Keratinocyte (primary cell): ENCODE measurements at regions not wholly inside any gene's neighbourhood (a gene's known extent, or its start where the extent isn't known, plus 50 kb on each side); places are given as distances from the start of the nearest gene placed in this dataset.
A peak's percentile ranks its signal among the peaks of the same experiment; 100 is the strongest.

Experiments used
- DNase-seq: peaks from one replicate; pipeline ENCODE4 v3.0.0-alpha.2; 2011; ENCODE audit warnings: low read depth, missing footprints, low spot score
- FAIRE-seq: peaks from 2 replicates; lab custom pipeline; 2011; peaks lifted over from hg19 to GRCh38; lab: Jason Lieb, UNC
- H2AFZ ChIP-seq: 2 replicates; pipeline ENCODE4 v1.6.0; 2012; ENCODE audit warnings: low read length, control low read depth, inconsistent platforms; ENCODE audit not compliant: control insufficient read depth
- H3K27ac ChIP-seq: 2 replicates; pipeline ENCODE4 v1.5.1; 2011; ENCODE audit warnings: low read length; ENCODE audit not compliant: control insufficient read depth, insufficient read depth
- H3K27me3 ChIP-seq: 3 replicates; pipeline ENCODE4 v1.6.0; 2011; ENCODE audit warnings: low read length; ENCODE audit not compliant: control insufficient read depth, insufficient read depth; ENCODE audit errors: extremely low read depth
- H3K36me3 ChIP-seq, 2 experiments: 2 replicates in 1 of 2; 3 replicates in 1 of 2; pipeline ENCODE4 v1.5.1; 2011; ENCODE audit warnings: low read length in 2 of 2, mild to moderate bottlenecking in 1 of 2; ENCODE audit not compliant: control insufficient read depth in 2 of 2, insufficient read depth in 2 of 2; ENCODE audit errors: extremely low read depth in 1 of 2
- H3K4me1 ChIP-seq: 3 replicates; pipeline ENCODE4 v1.5.1; 2011; ENCODE audit warnings: low read length; ENCODE audit not compliant: control insufficient read depth, insufficient read depth; ENCODE audit errors: extremely low read depth
- H3K4me2 ChIP-seq: 3 replicates; pipeline ENCODE4 v1.6.0; 2011; ENCODE audit warnings: low read depth, low read length; ENCODE audit not compliant: control insufficient read depth, insufficient read depth; ENCODE audit errors: extremely low read depth
- H3K4me3 ChIP-seq, 3 experiments: fragments of 200-600 bp in 1 of 3; sonication (generic) in 1 of 3; 2 replicates in 2 of 3; 3 replicates in 1 of 3; pipeline ENCODE4 v1.5.1; 2011 to 2016; ENCODE audit warnings: low read length in 3 of 3, mild to moderate bottlenecking in 3 of 3, control low read depth in 2 of 3, inconsistent platforms in 1 of 3, low read depth in 1 of 3, mixed read lengths in 1 of 3, mixed run types in 1 of 3, moderate library complexity in 1 of 3; ENCODE audit not compliant: control insufficient read depth in 2 of 3, insufficient read depth in 2 of 3; ENCODE audit errors: extremely low read depth in 1 of 3
- H3K79me2 ChIP-seq: 2 replicates; pipeline ENCODE4 v1.6.0; 2012; ENCODE audit warnings: low read length; ENCODE audit not compliant: control insufficient read depth, insufficient read depth
- H3K9ac ChIP-seq: 3 replicates; pipeline ENCODE4 v1.6.0; 2011; ENCODE audit warnings: low read length; ENCODE audit not compliant: control insufficient read depth, insufficient read depth; ENCODE audit errors: extremely low read depth
- H3K9me1 ChIP-seq: 3 replicates; pipeline ENCODE4 v1.6.0; 2011; ENCODE audit warnings: low read length; ENCODE audit not compliant: control insufficient read depth, insufficient read depth; ENCODE audit errors: extremely low read depth
- H3K9me3 ChIP-seq: 2 replicates; pipeline ENCODE4 v1.5.1; 2012; ENCODE audit warnings: low read depth, low read length; ENCODE audit not compliant: control insufficient read depth
- H4K20me1 ChIP-seq: 3 replicates; pipeline ENCODE4 v1.6.0; 2011; ENCODE audit warnings: low read length; ENCODE audit not compliant: control insufficient read depth, insufficient read depth; ENCODE audit errors: extremely low read depth
- CTCF ChIP-seq, 3 experiments: IDR thresholded peaks in 1 of 3; conservative IDR thresholded peaks in 1 of 3; optimal IDR thresholded peaks in 1 of 3; 2 replicates in 2 of 3; 3 replicates in 1 of 3; pipeline versions ENCODE3 to v1.5.1; 2011; ENCODE audit warnings: low read length in 3 of 3, mild to moderate bottlenecking in 3 of 3, moderate library complexity in 2 of 3, control low read depth in 1 of 3, inconsistent platforms in 1 of 3; ENCODE audit not compliant: insufficient read depth in 2 of 3; ENCODE audit errors: extremely low read depth in 1 of 3
- EZH2 ChIP-seq: IDR thresholded peaks from one replicate; pipeline ENCODE4 v1.6.1; 2012; ENCODE audit warnings: inconsistent platforms, mild to moderate bottlenecking, low read length, moderate library complexity
- dilution Hi-C: fragments of 300-500 bp; cut with MboI; formaldehyde crosslinking; loops from one replicate; pipeline ENCODE4 v1.7.0; 2020; ENCODE audit warnings: low sequenced_read_pairs; ENCODE audit not compliant: extremely low pct_ligation_motif_present

- dilution Hi-C loops: no loop called here
Measured at GRCh38 chr14:97916669-97917568, 1119.7 kb downstream of the VRK1 start.

GRCh38 chr14:97920201-97920600, 1123.0 kb downstream of the VRK1 start:
- Histone ChIP-seq H4K20me1 (no peaks in the 10 kb centered on the region), H3K9me3 (no peaks in the 10 kb centered on the region), H3K4me3 (no peak overlapping the region), H3K9ac (no peak overlapping the region), H3K9me1 (no peaks in the 10 kb centered on the region), H3K4me2 (no peak overlapping the region), H3K36me3 (no peaks in the 10 kb centered on the region), H3K27me3 (no peaks in the 10 kb centered on the region), H3K4me1 (peaks cover 22% of the 10 kb centered on the region), H3K79me2 (no peaks in the 10 kb centered on the region), H3K27ac (no peak overlapping the region), H2AFZ (no peak overlapping the region)
- dilution Hi-C loops: no loop called here
- DNase-seq (no peak), FAIRE-seq (no peak)
- TF ChIP-seq EZH2: no peak
- TF ChIP-seq CTCF (optimal IDR thresholded peaks at IDR 0.05 in 1 of 3, IDR thresholded peaks at IDR 0.05 in 1 of 3, conservative IDR thresholded peaks at IDR 0.05 in 1 of 3; ENCODE audit: extremely low read depth in 1 of 3, insufficient read depth in 2 of 3, low read length in 3 of 3): no peak

More at GRCh38 chr14:97916669-97917568, 1119.7 kb downstream of the VRK1 start:
- peak; percentile 79 for DNase-seq
- peaks cover 22% of the 10 kb centered on the region for H3K4me1 ChIP-seq
- H3K9ac ChIP-seq: no peak overlapping the region
- no peaks in the 10 kb centered on the region for H4K20me1 ChIP-seq
- H3K4me2 ChIP-seq: peak overlapping the region; percentile 17
- no peak overlapping the region for H2AFZ ChIP-seq
- no peaks in the 10 kb centered on the region for H3K79me2 ChIP-seq
- no peaks in the 10 kb centered on the region for H3K9me3 ChIP-seq
- peak overlapping the region; percentile 46 for H3K27ac ChIP-seq
- H3K4me3 ChIP-seq: no peak overlapping the region
- no peaks in the 10 kb centered on the region for H3K36me3 ChIP-seq
- no peak for TF ChIP-seq CTCF (optimal IDR thresholded peaks at IDR 0.05 in 1 of 3, IDR thresholded peaks at IDR 0.05 in 1 of 3, conservative IDR thresholded peaks at IDR 0.05 in 1 of 3; ENCODE audit: extremely low read depth in 1 of 3, insufficient read depth in 2 of 3, low read length in 3 of 3)
- no peak for TF ChIP-seq EZH2
- peak; percentile 88 for FAIRE-seq
- H3K9me1 ChIP-seq: no peaks in the 10 kb centered on the region
- H3K27me3 ChIP-seq: no peaks in the 10 kb centered on the region
